HG02938 (cell line): ENCODE measurements at regions not wholly inside any gene's neighbourhood (a gene's known extent, or its start where the extent isn't known, plus 50 kb on each side); places are given as distances from the start of the nearest gene placed in this dataset.
"Not testable (repeated sequence)": the region's sequence is repeated elsewhere in the genome, so short reads cannot be mapped to it uniquely, and the experiment has no call there.

Source experiments
- ATAC-seq: cut with Tn5 transposase; IDR thresholded peaks from one replicate; pipeline ENCODE4 v1.9.1; 2021; ENCODE audit warnings: mild to moderate bottlenecking, moderate library complexity; ENCODE audit not compliant: unreplicated experiment

- ATAC-seq, result no peak
These were observed 115.3 kb upstream of the NDUFV2 start for GRCh38 chr18:8987241-8987640.

- peak; percentile 71 for ATAC-seq
These were observed 114.1 kb upstream of the NDUFV2 start for GRCh38 chr18:8988260-8988871.

GRCh38 chr18:8989017-8989416 is 113.5 kb upstream of the NDUFV2 start:
- no peak for ATAC-seq

GRCh38 chr18:8989855-8990254 is 112.6 kb upstream of the NDUFV2 start:
- no peak for ATAC-seq

- no peak for ATAC-seq
These were observed 112.0 kb upstream of the NDUFV2 start for GRCh38 chr18:8990276-8991031.

GRCh38 chr18:8991155-8991554 is 111.3 kb upstream of the NDUFV2 start:
- no peak for ATAC-seq

- ATAC-seq, result not testable (repeated sequence)
These were observed 110.0 kb upstream of the NDUFV2 start for GRCh38 chr18:8992500-8992899.

GRCh38 chr18:8994603-8995002 is 107.9 kb upstream of the NDUFV2 start:
- ATAC-seq, result no peak

- ATAC-seq, result no peak
These were observed 107.4 kb upstream of the NDUFV2 start for GRCh38 chr18:8995096-8995495.

GRCh38 chr18:8996771-8997432 is 105.6 kb upstream of the NDUFV2 start:
- ATAC-seq, result no peak

- no peak for ATAC-seq
These were observed 104.9 kb upstream of the NDUFV2 start for GRCh38 chr18:8997634-8998033.

GRCh38 chr18:8998481-8999217 is 103.8 kb upstream of the NDUFV2 start:
- no peak for ATAC-seq

GRCh38 chr18:8999872-9000271 is 102.6 kb upstream of the NDUFV2 start:
- ATAC-seq, result no peak

GRCh38 chr18:9000733-9001132 is 101.8 kb upstream of the NDUFV2 start:
- ATAC-seq, result no peak

GRCh38 chr18:9001209-9001608 is 101.3 kb upstream of the NDUFV2 start:
- ATAC-seq, result no peak

GRCh38 chr18:9003406-9004100 is 98.9 kb upstream of the NDUFV2 start:
- no peak for ATAC-seq

- not testable (repeated sequence) for ATAC-seq
These were observed 98.2 kb upstream of the NDUFV2 start for GRCh38 chr18:9004308-9004707.

GRCh38 chr18:9007700-9008099 is 94.8 kb upstream of the NDUFV2 start:
- not testable (repeated sequence) for ATAC-seq

GRCh38 chr18:9008200-9008708 is 94.2 kb upstream of the NDUFV2 start:
- no peak for ATAC-seq
